Hepatocyte (in vitro differentiated cells): ENCODE measurements at regions not wholly inside any gene's neighbourhood (a gene's known extent, or its start where the extent isn't known, plus 50 kb on each side); places are given as distances from the start of the nearest gene placed in this dataset.

Source experiments
- DNase-seq: peaks from one replicate; pipeline ENCODE4 v3.0.0-alpha.2; 2016; ENCODE audit warnings: low spot score
- H2AFZ ChIP-seq: fragments of 200-600 bp; sonication (generic); 2 replicates; pipeline ENCODE4 v1.6.0; 2016; ENCODE audit warnings: antibody characterized with exemption, mild to moderate bottlenecking
- H3K27ac ChIP-seq: fragments of 200-600 bp; sonication (generic); 2 replicates; pipeline ENCODE4 v1.5.1; 2016; ENCODE audit warnings: mild to moderate bottlenecking
- H3K27me3 ChIP-seq: fragments of 200-600 bp; sonication (generic); 2 replicates; pipeline ENCODE4 v1.6.1; 2016
- H3K36me3 ChIP-seq: fragments of 200-600 bp; sonication (generic); replicated peaks from 2 replicates; pipeline ENCODE4 v1.5.1; 2016; ENCODE audit warnings: low read depth; ENCODE audit not compliant: insufficient read depth
- H3K4me1 ChIP-seq: fragments of 200-600 bp; sonication (generic); 2 replicates; pipeline ENCODE4 v1.5.1; 2016; ENCODE audit warnings: mild to moderate bottlenecking, moderate library complexity; ENCODE audit not compliant: insufficient read depth
- H3K4me2 ChIP-seq: fragments of 200-600 bp; sonication (generic); 2 replicates; pipeline ENCODE4 v1.6.0; 2016
- H3K4me3 ChIP-seq: fragments of 200-600 bp; sonication (generic); 2 replicates; pipeline ENCODE4 v1.5.1; 2016; ENCODE audit warnings: mild to moderate bottlenecking
- H3K79me2 ChIP-seq: fragments of 200-600 bp; sonication (generic); 2 replicates; pipeline ENCODE4 v1.6.0; 2017; ENCODE audit warnings: mild to moderate bottlenecking
- H3K9me2 ChIP-seq: fragments of 200-600 bp; sonication (generic); replicated peaks from 2 replicates; pipeline ENCODE4 v1.6.0; 2017; ENCODE audit warnings: mild to moderate bottlenecking; ENCODE audit not compliant: insufficient read depth
- H3K9me3 ChIP-seq: fragments of 200-600 bp; sonication (generic); 2 replicates; pipeline ENCODE4 v1.5.1; 2016; ENCODE audit warnings: low read depth, mild to moderate bottlenecking
- H4K20me1 ChIP-seq: fragments of 200-600 bp; sonication (generic); 2 replicates; pipeline ENCODE4 v1.6.0; 2016; ENCODE audit warnings: mild to moderate bottlenecking; ENCODE audit not compliant: insufficient read depth, poor library complexity, severe bottlenecking
- CTCF ChIP-seq: fragments of 200-600 bp; sonication (generic); IDR thresholded peaks from 2 replicates; pipeline ENCODE4 v1.5.1; 2016; ENCODE audit warnings: antibody characterized with exemption, mild to moderate bottlenecking; ENCODE audit not compliant: poor library complexity
- EZH2 ChIP-seq: fragments of 200-600 bp; sonication (generic); IDR thresholded peaks from 2 replicates; pipeline ENCODE4 v1.6.1; 2016; ENCODE audit warnings: antibody characterized with exemption, mild to moderate bottlenecking, borderline replicate concordance
- EZH2phosphoT487 ChIP-seq: fragments of 200-600 bp; sonication (generic); IDR thresholded peaks from one replicate; pipeline ENCODE4 v1.6.1; 2018; ENCODE audit warnings: antibody characterized with exemption, mild to moderate bottlenecking, low read depth, moderate library complexity; ENCODE audit not compliant: unreplicated experiment, severe bottlenecking
- WGBS: methylation state at CpG from one replicate; pipeline ENCODE4 v1.1.6; 2016; ENCODE audit warnings: low lambda C conversion rate; ENCODE audit errors: missing lambda C conversion rate; 5-methylcytosine and 5-hydroxymethylcytosine counted together

- Histone ChIP-seq H3K79me2 (no peaks in the 10 kb centered on the region), H3K9me3 (no peaks in the 10 kb centered on the region), H3K4me3 (no peak overlapping the region), H3K27ac (no peak overlapping the region), H3K27me3 (no peaks in the 10 kb centered on the region), H2AFZ (no peak overlapping the region), H3K4me1 (no peaks in the 10 kb centered on the region), H3K9me2 (no peaks in the 10 kb centered on the region), H4K20me1 (no peaks in the 10 kb centered on the region), H3K36me3 (no peaks in the 10 kb centered on the region), H3K4me2 (no peak overlapping the region)
- TF ChIP-seq CTCF (no peak), EZH2phosphoT487 (no peak), EZH2 (no peak)
- 83% methylated on average over 9 of the region's 9 CpGs for WGBS
- no peak for DNase-seq
Measured at GRCh38 chr13:111577208-111577828, 256.9 kb downstream of the TEX29 start.

- WGBS = 93% methylated on average over 15 of the region's 15 CpGs
- no peak for TF ChIP-seq EZH2
- no peak for TF ChIP-seq EZH2phosphoT487
- TF ChIP-seq CTCF = no peak
- no peak for DNase-seq
Measured at GRCh38 chr13:111577956-111578605, 257.6 kb downstream of the TEX29 start.

GRCh38 chr13:111584101-111584672 lies 263.7 kb downstream of the TEX29 start:
- H3K9me3 ChIP-seq = no peaks in the 10 kb centered on the region
- no peak overlapping the region for H2AFZ ChIP-seq
- H3K4me2 ChIP-seq = no peak overlapping the region
- no peaks in the 10 kb centered on the region for H3K9me2 ChIP-seq
- H3K27ac ChIP-seq = no peak overlapping the region
- H3K4me1 ChIP-seq = no peaks in the 10 kb centered on the region
- H3K27me3 ChIP-seq = no peaks in the 10 kb centered on the region
- no peaks in the 10 kb centered on the region for H4K20me1 ChIP-seq
- 90% methylated on average over 22 of the region's 22 CpGs for WGBS
- H3K79me2 ChIP-seq = no peaks in the 10 kb centered on the region
- DNase-seq = no peak
- TF ChIP-seq EZH2phosphoT487 (no peak), EZH2 (no peak), CTCF (no peak)
- H3K36me3 ChIP-seq = no peaks in the 10 kb centered on the region
- no peak overlapping the region for H3K4me3 ChIP-seq

More at GRCh38 chr13:111577956-111578605, 257.6 kb downstream of the TEX29 start:
- no peaks in the 10 kb centered on the region for H3K4me1 ChIP-seq
- no peaks in the 10 kb centered on the region for H4K20me1 ChIP-seq
- H3K27ac ChIP-seq = no peak overlapping the region
- H3K27me3 ChIP-seq = no peaks in the 10 kb centered on the region
- no peaks in the 10 kb centered on the region for H3K9me3 ChIP-seq
- H2AFZ ChIP-seq = no peak overlapping the region
- H3K9me2 ChIP-seq = no peaks in the 10 kb centered on the region
- no peak overlapping the region for H3K4me3 ChIP-seq
- H3K4me2 ChIP-seq = no peak overlapping the region
- no peaks in the 10 kb centered on the region for H3K79me2 ChIP-seq
- no peaks in the 10 kb centered on the region for H3K36me3 ChIP-seq
